Epithelial cell of proximal tubule (primary cell): ENCODE measurements at regions not wholly inside any gene's neighbourhood (a gene's known extent, or its start where the extent isn't known, plus 50 kb on each side); places are given as distances from the start of the nearest gene placed in this dataset.
"Not testable (repeated sequence)": the region's sequence is repeated elsewhere in the genome, so short reads cannot be mapped to it uniquely, and the experiment has no call there.

ENCODE experiments used
- DNase-seq: peaks from one replicate; pipeline ENCODE4 v3.0.0-alpha.2; 2011; ENCODE audit warnings: low read depth
- H3K4me3 ChIP-seq: 2 replicates; pipeline ENCODE4 v1.5.1; 2011; ENCODE audit warnings: low read depth, mild to moderate bottlenecking, low read length
- TF ChIP-seq, protein P1 (sequence below): conservative IDR thresholded peaks from 2 replicates; pipeline ENCODE4 v1.5.1; 2012; ENCODE audit warnings: low read depth, mild to moderate bottlenecking, low read length

DNA sequence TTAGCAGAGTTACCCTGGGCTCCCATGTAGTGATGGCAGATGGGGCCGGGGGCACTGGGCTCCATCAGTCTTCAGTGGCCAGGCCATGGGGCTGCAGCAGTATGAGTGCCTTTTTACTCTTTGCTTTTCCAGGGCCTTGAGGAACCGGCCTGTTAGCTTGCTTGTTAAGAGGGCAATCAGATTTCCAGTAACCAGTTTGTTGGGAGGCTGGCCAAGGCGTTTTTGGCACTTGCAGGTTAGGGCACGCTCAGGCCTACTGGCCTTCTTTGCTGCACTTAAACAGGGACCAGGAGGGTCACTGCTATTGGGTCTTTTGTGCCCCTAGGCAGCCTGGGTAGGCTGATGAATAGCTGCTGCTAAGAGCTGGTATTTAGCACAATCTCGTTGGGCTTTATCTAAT, 415.4 kb upstream of the USP9Y start:
- TF ChIP-seq, protein P1, sequence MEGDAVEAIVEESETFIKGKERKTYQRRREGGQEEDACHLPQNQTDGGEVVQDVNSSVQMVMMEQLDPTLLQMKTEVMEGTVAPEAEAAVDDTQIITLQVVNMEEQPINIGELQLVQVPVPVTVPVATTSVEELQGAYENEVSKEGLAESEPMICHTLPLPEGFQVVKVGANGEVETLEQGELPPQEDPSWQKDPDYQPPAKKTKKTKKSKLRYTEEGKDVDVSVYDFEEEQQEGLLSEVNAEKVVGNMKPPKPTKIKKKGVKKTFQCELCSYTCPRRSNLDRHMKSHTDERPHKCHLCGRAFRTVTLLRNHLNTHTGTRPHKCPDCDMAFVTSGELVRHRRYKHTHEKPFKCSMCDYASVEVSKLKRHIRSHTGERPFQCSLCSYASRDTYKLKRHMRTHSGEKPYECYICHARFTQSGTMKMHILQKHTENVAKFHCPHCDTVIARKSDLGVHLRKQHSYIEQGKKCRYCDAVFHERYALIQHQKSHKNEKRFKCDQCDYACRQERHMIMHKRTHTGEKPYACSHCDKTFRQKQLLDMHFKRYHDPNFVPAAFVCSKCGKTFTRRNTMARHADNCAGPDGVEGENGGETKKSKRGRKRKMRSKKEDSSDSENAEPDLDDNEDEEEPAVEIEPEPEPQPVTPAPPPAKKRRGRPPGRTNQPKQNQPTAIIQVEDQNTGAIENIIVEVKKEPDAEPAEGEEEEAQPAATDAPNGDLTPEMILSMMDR = no peak
- no peak overlapping the region for H3K4me3 ChIP-seq
- no peak for DNase-seq

DNA sequence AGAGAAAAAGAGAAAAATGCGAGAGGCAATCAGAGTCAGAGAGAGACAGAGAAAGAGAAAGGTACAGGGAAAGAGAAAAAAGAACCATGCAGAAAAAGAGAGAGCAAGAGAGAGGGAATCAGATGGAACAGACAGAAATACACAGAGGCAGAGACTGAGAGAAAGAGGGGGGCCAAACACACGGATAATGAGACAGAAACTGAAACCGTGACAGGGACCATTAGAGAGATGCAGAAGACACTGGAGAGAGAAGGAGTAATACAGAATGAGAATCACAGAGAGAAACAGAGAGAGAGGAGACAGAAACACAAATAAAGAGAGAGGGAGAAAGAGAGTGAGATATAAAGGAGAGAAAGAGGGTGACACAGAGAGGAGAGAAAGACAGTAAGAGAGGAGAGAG, 412.1 kb upstream of the USP9Y start:
- TF ChIP-seq, protein P1 = no peak

DNA sequence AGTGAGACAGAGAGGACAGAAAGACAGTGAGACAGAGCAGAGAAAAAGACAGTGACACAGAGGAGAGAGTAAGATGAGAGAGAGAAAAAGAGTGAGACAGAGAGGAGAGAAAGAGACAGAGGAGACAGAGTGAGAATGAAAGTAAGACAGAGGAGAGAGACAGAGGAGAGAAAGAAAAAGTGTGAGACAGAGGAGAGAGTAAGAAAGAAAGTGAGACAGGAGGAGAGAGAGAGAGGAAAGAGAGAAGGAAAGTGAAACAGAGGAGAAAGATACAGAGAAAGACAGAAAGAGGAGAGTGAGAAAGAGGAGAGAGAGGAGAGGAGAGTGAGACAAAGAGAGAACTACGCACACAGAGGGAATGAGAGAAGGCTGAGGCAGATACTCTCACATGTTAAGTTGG, 411.6 kb upstream of the USP9Y start:
- no peak overlapping the region for H3K4me3 ChIP-seq
- no peak for DNase-seq
- TF ChIP-seq, protein P1 = no peak

More for the DNA sequence above, 412.1 kb upstream of the USP9Y start:
- no peak overlapping the region for H3K4me3 ChIP-seq
- DNase-seq = no peak

DNA sequence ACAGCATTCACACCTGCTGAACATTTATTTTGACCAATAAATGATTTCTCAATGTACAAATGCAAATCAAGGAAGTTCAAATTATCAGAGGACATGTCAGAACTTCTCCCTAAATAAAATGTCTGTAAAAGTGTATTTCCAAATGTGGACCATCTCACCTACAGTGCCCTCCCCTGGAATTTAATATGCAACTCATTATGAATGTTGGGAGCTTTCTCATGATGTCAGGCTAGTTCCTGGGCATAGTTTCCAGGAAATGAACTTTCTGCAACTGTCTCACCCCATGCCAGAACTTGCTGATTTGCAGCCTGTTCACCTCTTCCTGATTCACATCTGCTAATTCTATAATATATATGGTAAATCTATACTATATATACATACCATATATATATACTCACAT, 408.5 kb upstream of the USP9Y start:
- no peak for DNase-seq
- no peak overlapping the region for H3K4me3 ChIP-seq
- TF ChIP-seq, protein P1 = no peak

DNA sequence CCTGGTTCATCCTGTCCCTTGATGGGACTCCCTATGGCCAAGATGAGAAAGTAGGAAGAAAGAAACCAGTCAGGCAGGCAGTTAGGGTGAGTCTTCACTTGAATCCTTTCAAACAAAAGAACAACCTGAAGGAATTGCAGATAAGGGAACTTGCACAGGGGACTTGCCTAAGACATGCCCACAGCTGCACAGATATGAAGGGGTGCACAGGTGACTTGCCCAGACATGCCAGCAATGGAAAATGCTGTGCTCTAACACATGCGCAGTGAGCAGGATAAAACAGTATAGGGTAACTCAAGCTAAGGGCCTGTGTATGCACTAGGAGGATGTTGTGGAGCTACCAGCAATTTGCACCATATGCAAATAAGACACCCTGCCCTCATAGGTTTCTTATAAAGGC, 404.6 kb upstream of the USP9Y start:
- DNase-seq = no peak
- TF ChIP-seq, protein P1 = no peak
- no peak overlapping the region for H3K4me3 ChIP-seq

DNA sequence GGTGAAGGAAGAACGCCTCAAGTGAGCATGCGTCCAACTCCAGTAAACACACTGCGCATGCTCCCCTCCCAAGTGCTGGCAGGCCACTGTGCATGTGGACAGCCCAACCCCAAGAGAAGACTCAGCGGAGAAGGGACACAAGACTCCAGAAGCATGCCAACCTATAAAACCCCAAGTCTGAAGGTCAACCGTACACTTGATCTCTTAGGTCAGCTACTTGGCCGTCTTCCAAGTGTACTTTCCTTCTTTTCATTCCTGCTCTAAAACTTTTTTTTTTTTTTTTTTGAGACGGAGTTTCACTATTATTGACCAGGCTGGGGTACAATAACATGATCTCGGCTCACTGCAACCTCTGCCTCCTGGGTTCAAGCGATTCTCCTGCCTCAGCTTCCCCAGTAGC, 401.2 kb upstream of the USP9Y start:
- not testable (repeated sequence) for DNase-seq, H3K4me3 ChIP-seq

DNA sequence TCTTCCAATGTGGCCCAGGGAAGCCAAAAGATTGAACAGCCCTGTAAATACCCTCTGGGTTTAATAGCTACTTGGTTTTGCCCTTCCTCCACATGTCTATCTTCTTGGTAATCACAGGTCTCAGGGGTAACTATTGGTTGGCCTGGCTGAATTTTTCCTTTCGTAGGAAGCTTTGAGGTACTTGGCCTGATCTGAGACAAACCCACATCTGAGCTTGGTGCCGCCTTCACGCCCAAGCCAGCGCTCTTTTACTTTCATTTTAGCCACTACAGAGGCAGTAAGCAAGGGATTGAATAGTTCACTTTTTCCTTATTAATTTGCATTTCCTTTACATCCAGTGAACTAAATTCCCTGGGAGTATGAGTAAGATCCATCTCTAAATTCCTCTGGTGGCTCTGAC, 397.6 kb upstream of the USP9Y start:
- TF ChIP-seq, protein P1 = no peak
- no peak overlapping the region for H3K4me3 ChIP-seq
- DNase-seq = no peak

DNA sequence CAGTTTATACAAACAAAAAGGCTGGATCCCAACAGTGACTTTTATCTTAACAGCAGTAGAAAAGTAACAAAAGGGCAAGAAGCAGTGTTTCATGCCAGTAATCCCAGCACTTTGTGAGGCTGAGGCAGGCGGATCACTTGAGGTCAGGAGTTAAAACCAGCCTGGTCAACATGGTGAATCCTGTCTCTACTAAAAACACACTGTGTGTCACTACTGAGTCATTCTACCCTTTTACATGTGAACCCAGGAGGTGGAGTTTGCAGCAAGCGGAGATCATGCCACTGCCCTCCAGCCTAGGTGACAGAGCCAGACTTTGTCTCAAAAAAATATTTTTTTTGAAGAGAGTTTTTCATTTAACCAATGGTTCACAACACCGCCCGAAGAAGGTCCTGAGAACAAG, 395.6 kb upstream of the USP9Y start:
- no peak overlapping the region for H3K4me3 ChIP-seq
- TF ChIP-seq, protein P1 = no peak
- DNase-seq = no peak
